Neural progenitor cell (in vitro differentiated cells): ENCODE measurements at regions not wholly inside any gene's neighbourhood (a gene's known extent, or its start where the extent isn't known, plus 50 kb on each side); places are given as distances from the start of the nearest gene placed in this dataset.
"Not testable (repeated sequence)": the region's sequence is repeated elsewhere in the genome, so short reads cannot be mapped to it uniquely, and the experiment has no call there.

Source experiments
- DNase-seq: peaks from one replicate; pipeline ENCODE4 v3.0.0-alpha.2; 2016; ENCODE audit warnings: low spot score
- H2AFZ ChIP-seq: fragments of 200-600 bp; sonication (generic); replicated peaks from 2 replicates; pipeline ENCODE4 v1.6.1; 2016; ENCODE audit warnings: antibody characterized with exemption
- H3F3A ChIP-seq: fragments of 200-600 bp; sonication (generic); 2 replicates; pipeline ENCODE4 v1.6.1; 2016; ENCODE audit warnings: antibody characterized with exemption, low read depth
- H3K27ac ChIP-seq: fragments of 200-600 bp; sonication (generic); 2 replicates; pipeline ENCODE4 v1.5.1; 2016; ENCODE audit warnings: mild to moderate bottlenecking
- H3K27me3 ChIP-seq: fragments of 200-600 bp; sonication (generic); 2 replicates; pipeline ENCODE4 v1.6.1; 2016; ENCODE audit warnings: mild to moderate bottlenecking, moderate library complexity
- H3K36me3 ChIP-seq: fragments of 200-600 bp; sonication (generic); 2 replicates; pipeline ENCODE4 v1.5.1; 2016
- H3K4me1 ChIP-seq: fragments of 200-600 bp; sonication (generic); 2 replicates; pipeline ENCODE4 v1.6.1; 2016; ENCODE audit warnings: mixed run types
- H3K4me2 ChIP-seq: fragments of 200-600 bp; sonication (generic); 2 replicates; pipeline ENCODE4 v1.6.1; 2016
- H3K4me3 ChIP-seq: fragments of 200-600 bp; sonication (generic); 2 replicates; pipeline ENCODE4 v1.5.1; 2016
- H3K79me2 ChIP-seq: fragments of 200-600 bp; sonication (generic); 2 replicates; pipeline ENCODE4 v1.6.1; 2016; ENCODE audit warnings: low read depth
- H3K9ac ChIP-seq: fragments of 200-600 bp; sonication (generic); 2 replicates; pipeline ENCODE4 v1.6.1; 2016
- H3K9me3 ChIP-seq: fragments of 200-600 bp; sonication (generic); 2 replicates; pipeline ENCODE4 v1.5.1; 2016; ENCODE audit warnings: low read depth
- H4K20me1 ChIP-seq: fragments of 200-600 bp; sonication (generic); 2 replicates; pipeline ENCODE4 v1.6.1; 2016; ENCODE audit warnings: low read depth
- H3K27ac Mint-ChIP-seq: 3 replicates; pipeline ENCODE4 v1.8.0; 2021; ENCODE audit warnings: mixed read lengths
- H3K27me3 Mint-ChIP-seq: 2 replicates; pipeline ENCODE4 v1.8.0; 2022; ENCODE audit warnings: low read depth, mild to moderate bottlenecking, inconsistent platforms, moderate library complexity, mixed read lengths; ENCODE audit not compliant: insufficient read depth
- H3K36me3 Mint-ChIP-seq: 3 replicates; pipeline ENCODE4 v1.8.0; 2021; ENCODE audit warnings: mixed read lengths
- H3K4me1 Mint-ChIP-seq: 3 replicates; pipeline ENCODE4 v1.8.0; 2021; ENCODE audit warnings: mixed read lengths
- H3K4me3 Mint-ChIP-seq: 3 replicates; pipeline ENCODE4 v1.8.0; 2021; ENCODE audit warnings: mild to moderate bottlenecking, moderate library complexity, mixed read lengths
- H3K9me3 Mint-ChIP-seq: 3 replicates; pipeline ENCODE4 v1.8.0; 2020; ENCODE audit warnings: mixed read lengths
- CTCF ChIP-seq: fragments of 200-600 bp; sonication (generic); IDR thresholded peaks from 2 replicates; pipeline ENCODE4 v1.5.1; 2017; ENCODE audit warnings: antibody characterized with exemption, mild to moderate bottlenecking
- EZH2 ChIP-seq: fragments of 200-600 bp; sonication (generic); IDR thresholded peaks from 2 replicates; pipeline ENCODE4 v1.6.1; 2017; ENCODE audit warnings: antibody characterized with exemption, mild to moderate bottlenecking, moderate library complexity
- EZH2phosphoT487 ChIP-seq: fragments of 200-600 bp; sonication (generic); IDR thresholded peaks from 2 replicates; pipeline ENCODE4 v1.6.1; 2017; ENCODE audit warnings: antibody characterized with exemption

DNA sequence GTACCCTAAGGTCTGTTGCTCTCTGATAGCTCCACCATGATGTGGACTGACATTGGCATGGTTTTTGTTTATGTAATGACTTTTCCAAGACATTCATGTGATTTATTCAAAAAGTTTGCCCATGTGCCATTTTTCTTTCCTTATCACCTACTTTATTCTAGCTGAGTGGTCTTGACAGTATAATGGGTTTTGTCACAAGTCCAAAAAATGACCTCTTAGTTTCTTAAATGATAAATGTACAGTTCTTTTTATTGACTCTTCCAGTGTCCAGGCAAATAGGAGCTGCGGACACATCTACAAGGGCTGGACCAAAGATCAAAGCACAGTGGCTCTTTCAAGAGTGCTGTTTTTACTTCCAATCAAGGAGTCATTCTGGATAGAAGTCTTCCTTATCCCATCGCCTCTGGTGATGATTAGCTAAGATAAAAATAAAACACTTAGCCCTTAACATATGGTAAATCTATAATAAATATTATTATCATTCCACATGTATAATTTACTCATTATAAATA lies 141.4 kb downstream of the MMUT start:
- no peak for DNase-seq
- Histone ChIP-seq H3K79me2 (no peaks in the 10 kb centered on the region), H3K4me3 (no peak overlapping the region), H4K20me1 (no peaks in the 10 kb centered on the region), H3K36me3 (no peaks in the 10 kb centered on the region), H3K27ac (no peak overlapping the region), H3K4me1 (no peaks in the 10 kb centered on the region), H3K27me3 (no peaks in the 10 kb centered on the region), H3F3A (no peaks in the 10 kb centered on the region), H3K4me2 (no peak overlapping the region), H3K9ac (no peak overlapping the region), H3K9me3 (no peaks in the 10 kb centered on the region), H2AFZ (no peak overlapping the region)
- peaks cover 3% of the 10 kb centered on the region for H3K9me3 Mint-ChIP-seq
- no peaks in the 10 kb centered on the region for H3K27me3 Mint-ChIP-seq
- no peaks in the 10 kb centered on the region for H3K36me3 Mint-ChIP-seq
- H3K27ac Mint-ChIP-seq = no peak overlapping the region
- no peak overlapping the region for H3K4me3 Mint-ChIP-seq
- H3K4me1 Mint-ChIP-seq = no peaks in the 10 kb centered on the region
- no peak for TF ChIP-seq CTCF
- TF ChIP-seq EZH2phosphoT487 = no peak
- TF ChIP-seq EZH2 = no peak

- no peaks in the 10 kb centered on the region for H3K36me3 Mint-ChIP-seq
Observed at GRCh38 chr6:49305010-49305409, 158.0 kb downstream of the MMUT start.

GRCh38 chr6:49304393-49304792 lies 158.7 kb downstream of the MMUT start:
- H3K36me3 Mint-ChIP-seq = not testable (repeated sequence)

More at GRCh38 chr6:49305010-49305409, 158.0 kb downstream of the MMUT start:
- no peak overlapping the region for H2AFZ ChIP-seq
- no peaks in the 10 kb centered on the region for H3K27me3 ChIP-seq
- Mint-ChIP-seq H3K9me3 (peaks cover 3% of the 10 kb centered on the region), H3K4me1 (no peaks in the 10 kb centered on the region), H3K4me3 (no peak overlapping the region), H3K27me3 (no peaks in the 10 kb centered on the region), H3K27ac (no peak overlapping the region)
- no peaks in the 10 kb centered on the region for H3F3A ChIP-seq
- TF ChIP-seq EZH2phosphoT487 (no peak), EZH2 (no peak), CTCF (no peak)
- H3K9ac ChIP-seq = no peak overlapping the region
- H4K20me1 ChIP-seq = no peaks in the 10 kb centered on the region
- DNase-seq = no peak
- H3K4me1 ChIP-seq = no peaks in the 10 kb centered on the region
- H3K4me3 ChIP-seq = no peak overlapping the region
- no peak overlapping the region for H3K27ac ChIP-seq
- H3K9me3 ChIP-seq = no peaks in the 10 kb centered on the region
- H3K36me3 ChIP-seq = no peaks in the 10 kb centered on the region
- no peak overlapping the region for H3K4me2 ChIP-seq
- no peaks in the 10 kb centered on the region for H3K79me2 ChIP-seq

GRCh38 chr6:49300911-49301310 lies 162.1 kb downstream of the MMUT start:
- Mint-ChIP-seq H3K27ac (no peak overlapping the region), H3K9me3 (peaks cover 3% of the 10 kb centered on the region), H3K36me3 (no peaks in the 10 kb centered on the region), H3K4me3 (no peak overlapping the region), H3K27me3 (no peaks in the 10 kb centered on the region), H3K4me1 (no peaks in the 10 kb centered on the region)
- Histone ChIP-seq H3K9me3 (no peaks in the 10 kb centered on the region), H3K27me3 (no peaks in the 10 kb centered on the region), H3F3A (no peaks in the 10 kb centered on the region), H3K27ac (no peak overlapping the region), H4K20me1 (no peaks in the 10 kb centered on the region), H3K36me3 (no peaks in the 10 kb centered on the region), H3K79me2 (no peaks in the 10 kb centered on the region), H3K4me3 (no peak overlapping the region), H3K4me2 (no peak overlapping the region), H3K9ac (no peak overlapping the region), H2AFZ (no peak overlapping the region), H3K4me1 (no peaks in the 10 kb centered on the region)
- TF ChIP-seq EZH2phosphoT487 = no peak
- TF ChIP-seq EZH2 = no peak
- TF ChIP-seq CTCF = no peak
- DNase-seq = no peak

More at GRCh38 chr6:49304393-49304792, 158.7 kb downstream of the MMUT start:
- H3K27ac ChIP-seq, H3F3A ChIP-seq, H3K4me1 ChIP-seq, H3K27me3 Mint-ChIP-seq, H3K4me3 ChIP-seq, H3K36me3 ChIP-seq, H3K4me2 ChIP-seq, H3K4me1 Mint-ChIP-seq, DNase-seq, H4K20me1 ChIP-seq, H3K79me2 ChIP-seq, H3K9me3 ChIP-seq, H3K27me3 ChIP-seq, H3K9ac ChIP-seq, H2AFZ ChIP-seq, H3K9me3 Mint-ChIP-seq, H3K27ac Mint-ChIP-seq, H3K4me3 Mint-ChIP-seq: not testable (repeated sequence)
